K562 (cell line): ENCODE measurements at regions not wholly inside any gene's neighbourhood (a gene's known extent, or its start where the extent isn't known, plus 50 kb on each side); places are given as distances from the start of the nearest gene placed in this dataset.

Source experiments
- ATAC-seq: fragments of 200-7000 bp; cut with Tn5 transposase; 3 replicates; pipeline ENCODE4 v1.9.1; 2020; ENCODE audit warnings: moderate library complexity
- BruUV-seq: library from RNA; stranded (reverse); fragments of 400-500 nt; replicated peaks from 2 replicates; lab custom pipeline; 2021; lab: Mats Ljungman, UMichigan
- CTCF ChIA-PET: fragments of 300-600 bp; formaldehyde crosslinking; extraction: SDS; loops from one replicate; lab custom pipeline; 2021; ENCODE audit warnings: low intra/inter-chr PET ratio; lab: Yijun Ruan, JAX
- POLR2A ChIA-PET: fragments of 300-600, 350-650 bp; sonication (Branson Sonifier 250); formaldehyde crosslinking; extraction: SDS; loops from one replicate; lab custom pipeline; 2021; ENCODE audit warnings: antibody characterized with exemption, inconsistent platforms; lab: Yijun Ruan, JAX
- DNase-seq, 4 experiments: peaks; one replicate each; pipeline versions ENCODE4 v3.0.0 to v3.0.0-alpha.2; 2011 to 2018; ENCODE audit warnings: low spot score in 3 of 4, mixed read lengths in 3 of 4; ENCODE audit errors: extremely low read depth in 1 of 4
- FAIRE-seq: peaks from 2 replicates; lab custom pipeline; 2011; peaks lifted over from hg19 to GRCh38; lab: Jason Lieb, UNC
- H2AFZ ChIP-seq: 2 replicates; pipeline ENCODE4 v1.6.0; 2011; ENCODE audit warnings: low read depth, low read length, control low read depth, inconsistent platforms
- H3K27ac ChIP-seq: fragments of 200-600 bp; 3 replicates; pipeline ENCODE4 v1.8.0; 2011; ENCODE audit warnings: low read depth, mild to moderate bottlenecking, control low read depth, inconsistent platforms, low read length, moderate library complexity, mixed read lengths; ENCODE audit errors: extremely low read depth
- H3K27me3 ChIP-seq, 2 experiments: fragments of 300-600 bp in 1 of 2; 2 replicates in 1 of 2; 3 replicates in 1 of 2; pipeline versions ENCODE4 v1.6.0 to v1.8.0; 2011; ENCODE audit warnings: inconsistent platforms in 2 of 2, low read length in 2 of 2, mild to moderate bottlenecking in 1 of 2, mixed read lengths in 1 of 2, moderate library complexity in 1 of 2; ENCODE audit not compliant: control insufficient read depth in 2 of 2, insufficient read depth in 2 of 2
- H3K36me3 ChIP-seq: fragments of 300-600 bp; 3 replicates; pipeline ENCODE4 v1.8.0; 2011; ENCODE audit warnings: mild to moderate bottlenecking, low read length, inconsistent platforms; ENCODE audit not compliant: control insufficient read depth, insufficient read depth
- H3K4me1 ChIP-seq, 2 experiments: fragments of 200-600 bp in 1 of 2; replicated peaks in 1 of 2; 2 replicates in 1 of 2; 3 replicates in 1 of 2; pipeline versions ENCODE4 v1.5.1 to v1.8.0; 2011; ENCODE audit warnings: inconsistent platforms in 2 of 2, low read length in 2 of 2, mild to moderate bottlenecking in 1 of 2, mixed read lengths in 1 of 2, moderate library complexity in 1 of 2; ENCODE audit not compliant: control insufficient read depth in 2 of 2, insufficient read depth in 2 of 2
- H3K4me2 ChIP-seq: 2 replicates; pipeline ENCODE4 v1.6.1; 2011; ENCODE audit warnings: low read length, control low read depth, inconsistent platforms, mixed read lengths; ENCODE audit not compliant: insufficient read depth
- H3K4me3 ChIP-seq: fragments of 200-600 bp; sonication (generic), shearing (Covaris generic); 2 replicates; pipeline ENCODE4 v1.5.1; 2016; ENCODE audit warnings: control low read depth, inconsistent platforms
- H3K79me2 ChIP-seq: fragments of 200-600 bp; 3 replicates; pipeline ENCODE4 v1.8.0; 2011; ENCODE audit warnings: low read length, inconsistent platforms; ENCODE audit not compliant: control insufficient read depth, insufficient read depth
- H3K9ac ChIP-seq, 2 experiments: 2 replicates each; pipeline versions ENCODE4 v1.6.0 to v1.6.1; 2011; ENCODE audit warnings: low read depth in 2 of 2, low read length in 2 of 2, control low read depth in 1 of 2, inconsistent platforms in 1 of 2, mild to moderate bottlenecking in 1 of 2, mixed read lengths in 1 of 2; ENCODE audit not compliant: insufficient read depth in 1 of 2
- H3K9me1 ChIP-seq: one replicate; pipeline ENCODE4 v1.6.0; 2011; ENCODE audit warnings: inconsistent platforms, mild to moderate bottlenecking, low read length, moderate library complexity; ENCODE audit not compliant: control insufficient read depth, insufficient read depth
- H3K9me3 ChIP-seq: replicated peaks from 2 replicates; pipeline ENCODE4 v1.5.1; 2011; ENCODE audit warnings: low read depth, low read length, inconsistent platforms; ENCODE audit not compliant: control insufficient read depth, insufficient read depth
- H4K20me1 ChIP-seq: replicated peaks from 2 replicates; pipeline ENCODE4 v1.6.1; 2011; ENCODE audit warnings: low read length, inconsistent platforms, mixed read lengths; ENCODE audit not compliant: control insufficient read depth, insufficient read depth
- ARID2 ChIP-seq: fragments of 450-650 bp; IDR thresholded peaks from 2 replicates; pipeline ENCODE4 v1.6.1; 2017; ENCODE audit warnings: antibody characterized with exemption, mild to moderate bottlenecking
- CAMTA2 ChIP-seq: fragments of 250-450 bp; sonication (Bioruptor Pico); conservative IDR thresholded peaks from 2 replicates; pipeline ENCODE4 v1.5.1; 2022
- CCNT2 ChIP-seq: IDR thresholded peaks from 2 replicates; pipeline ENCODE4 v1.6.1; 2011; ENCODE audit warnings: borderline replicate concordance, low read depth, mild to moderate bottlenecking, moderate library complexity, mixed read lengths, low read length; ENCODE audit not compliant: insufficient read length; ENCODE audit errors: extremely low read depth
- GABPA ChIP-seq: fragments of 200-800 bp; sonication (Bioruptor generic); conservative IDR thresholded peaks from 2 replicates; pipeline ENCODE4 v1.6.1; 2016; ENCODE audit warnings: low read depth, missing genetic modification characterization, missing compliant biosample characterization
- KAT2B ChIP-seq: IDR thresholded peaks from one replicate; pipeline ENCODE4 v1.6.1; 2012; ENCODE audit warnings: low read depth, mild to moderate bottlenecking, control low read depth, inconsistent platforms, low read length, moderate library complexity
- KAT7 ChIP-seq: sonication (generic); formaldehyde crosslinking; IDR thresholded peaks from 2 replicates; pipeline ENCODE4 v1.8.0; 2022; ENCODE audit warnings: missing genetic modification reagents, mild to moderate bottlenecking, borderline replicate concordance
- KDM4B ChIP-seq, 2 experiments: fragments of 450-650 bp in 1 of 2; sonication (generic) in 1 of 2; IDR thresholded peaks; 2 replicates each; pipeline ENCODE4 v1.6.1; 2016 to 2017; ENCODE audit warnings: borderline replicate concordance in 2 of 2, antibody characterized with exemption in 1 of 2, low read depth in 1 of 2, mild to moderate bottlenecking in 1 of 2
- MCM3 ChIP-seq: fragments of 450-650 bp; IDR thresholded peaks from 2 replicates; pipeline ENCODE4 v1.6.1; 2016
- MYC ChIP-seq, 2 experiments: fragments of 250-450 bp in 1 of 2; sonication (Bioruptor Pico) in 1 of 2; IDR thresholded peaks; 2 replicates each; pipeline versions ENCODE4 v1.5.1 to v1.6.1; 2012 to 2021; ENCODE audit warnings: low read depth in 2 of 2, borderline replicate concordance in 1 of 2, improper control_type of control experiment in 1 of 2, low read length in 1 of 2, mild to moderate bottlenecking in 1 of 2, moderate library complexity in 1 of 2
- NEUROD1 ChIP-seq: fragments of 150-350 bp; IDR thresholded peaks from 2 replicates; pipeline ENCODE4 v1.6.1; 2014; ENCODE audit warnings: borderline replicate concordance, low read length, low read depth; ENCODE audit not compliant: partially characterized antibody
- NFXL1 ChIP-seq: fragments of 450-650 bp; formaldehyde crosslinking; IDR thresholded peaks from 2 replicates; pipeline ENCODE4 v1.4.0; 2021; ENCODE audit warnings: mild to moderate bottlenecking
- TAF9B ChIP-seq: fragments of 450-650 bp; IDR thresholded peaks from 2 replicates; pipeline ENCODE4 v1.6.1; 2018; ENCODE audit warnings: mild to moderate bottlenecking; ENCODE audit not compliant: partially characterized antibody
- TCF7L2 ChIP-seq: fragments of 150-350 bp; IDR thresholded peaks from 2 replicates; pipeline ENCODE4 v1.6.1; 2016; ENCODE audit warnings: low read depth, mild to moderate bottlenecking, low read length, moderate library complexity
- ZNF253 ChIP-seq: fragments of 250-450 bp; sonication (Bioruptor Pico); conservative IDR thresholded peaks from 2 replicates; pipeline ENCODE4 v1.6.1; 2021; ENCODE audit warnings: mild to moderate bottlenecking
- ZNF586 ChIP-seq: fragments of 450-650 bp; formaldehyde crosslinking; conservative IDR thresholded peaks from 2 replicates; pipeline ENCODE4 v1.4.0; 2020; ENCODE audit warnings: mild to moderate bottlenecking, moderate library complexity
- WGBS: fragments of 100-300 bp; shearing (Covaris generic); methylation state at CpG from one replicate; pipeline ENCODE4 v1.1.6; 2016; ENCODE audit warnings: low coverage, mixed read lengths; ENCODE audit not compliant: insufficient coverage; ENCODE audit errors: missing lambda C conversion rate; 5-methylcytosine and 5-hydroxymethylcytosine counted together
- in situ Hi-C: fragments of 300-500 bp; cut with MboI; formaldehyde crosslinking; loops from 4 replicates; pipeline ENCODE4 v1.15.0; 2018; ENCODE audit warnings: inconsistent platforms, mixed read lengths
- intact Hi-C: fragments of 100-400 bp; cut with micrococcal nuclease; formaldehyde crosslinking; loops from 2 replicates; pipeline ENCODE4 v1.14.2; 2022
- TF ChIP-seq, protein P1 (sequence below): fragments of 250-450 bp; sonication (Bioruptor Pico); IDR thresholded peaks from 2 replicates; pipeline ENCODE4 v1.5.0; 2022; ENCODE audit warnings: mild to moderate bottlenecking
- TF ChIP-seq, protein P2 (sequence below): fragments of 250-450 bp; sonication (Bioruptor Pico); IDR thresholded peaks from 2 replicates; pipeline ENCODE4 v1.5.0; 2020; ENCODE audit warnings: mild to moderate bottlenecking, borderline replicate concordance

DNA sequence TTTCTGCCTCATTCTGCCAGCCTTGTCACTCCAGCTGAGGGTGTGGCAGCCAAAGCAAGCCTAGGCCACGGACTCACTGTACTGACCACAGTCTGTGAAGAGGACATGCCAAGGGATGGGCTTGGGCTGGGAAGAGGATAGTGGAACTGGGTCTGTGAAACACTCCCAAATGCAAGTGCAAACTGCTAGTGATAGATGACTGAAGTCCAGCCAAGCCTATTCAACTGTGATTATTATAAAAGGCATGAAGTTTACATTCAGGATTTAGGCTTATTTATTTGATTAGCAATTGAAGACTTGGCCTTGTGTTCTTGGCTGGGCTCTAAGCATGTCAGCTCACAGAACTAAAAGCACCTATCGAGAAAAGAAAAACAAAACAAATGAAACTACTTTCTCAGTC is 84.9 kb upstream of the UBE2E1 start:
- Histone ChIP-seq H3K9me3 (no peaks in the 10 kb centered on the region), H3K9ac (no peak overlapping the region), H2AFZ (no peak overlapping the region), H3K36me3 (no peaks in the 10 kb centered on the region), H3K27ac (no peak overlapping the region), H3K79me2 (no peaks in the 10 kb centered on the region), H3K4me1 (no peaks in the 10 kb centered on the region), H3K27me3 (no peaks in the 10 kb centered on the region; a peak in 1 of 5 replicates)
- no peak for FAIRE-seq
- 0% methylated on average over 2 of the region's 2 CpGs for WGBS
- CTCF ChIA-PET, result no interaction called here
- no peak for DNase-seq
- TF ChIP-seq KAT2B, result no peak
- TF ChIP-seq CAMTA2 (CRISPR knock-in tag), result no peak
- TF ChIP-seq GABPA (tag), result no peak
- TF ChIP-seq CCNT2, result no peak
- TF ChIP-seq NEUROD1, result no peak
- TF ChIP-seq ZNF253 (CRISPR knock-in tag), result no peak
- no peak for TF ChIP-seq TCF7L2
- no peak for TF ChIP-seq NFXL1 (CRISPR knock-in tag)
- TF ChIP-seq, protein P1, sequence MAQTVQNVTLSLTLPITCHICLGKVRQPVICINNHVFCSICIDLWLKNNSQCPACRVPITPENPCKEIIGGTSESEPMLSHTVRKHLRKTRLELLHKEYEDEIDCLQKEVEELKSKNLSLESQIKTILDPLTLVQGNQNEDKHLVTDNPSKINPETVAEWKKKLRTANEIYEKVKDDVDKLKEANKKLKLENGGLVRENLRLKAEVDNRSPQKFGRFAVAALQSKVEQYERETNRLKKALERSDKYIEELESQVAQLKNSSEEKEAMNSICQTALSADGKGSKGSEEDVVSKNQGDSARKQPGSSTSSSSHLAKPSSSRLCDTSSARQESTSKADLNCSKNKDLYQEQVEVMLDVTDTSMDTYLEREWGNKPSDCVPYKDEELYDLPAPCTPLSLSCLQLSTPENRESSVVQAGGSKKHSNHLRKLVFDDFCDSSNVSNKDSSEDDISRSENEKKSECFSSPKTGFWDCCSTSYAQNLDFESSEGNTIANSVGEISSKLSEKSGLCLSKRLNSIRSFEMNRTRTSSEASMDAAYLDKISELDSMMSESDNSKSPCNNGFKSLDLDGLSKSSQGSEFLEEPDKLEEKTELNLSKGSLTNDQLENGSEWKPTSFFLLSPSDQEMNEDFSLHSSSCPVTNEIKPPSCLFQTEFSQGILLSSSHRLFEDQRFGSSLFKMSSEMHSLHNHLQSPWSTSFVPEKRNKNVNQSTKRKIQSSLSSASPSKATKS (CRISPR knock-in tag), result no peak
- TF ChIP-seq MCM3, result no peak
- TF ChIP-seq KDM4B (IDR thresholded peaks at IDR 0.05; ENCODE audit: borderline replicate concordance in 2 of 2, low read depth in 1 of 2), result no peak
- TF ChIP-seq, protein P2, sequence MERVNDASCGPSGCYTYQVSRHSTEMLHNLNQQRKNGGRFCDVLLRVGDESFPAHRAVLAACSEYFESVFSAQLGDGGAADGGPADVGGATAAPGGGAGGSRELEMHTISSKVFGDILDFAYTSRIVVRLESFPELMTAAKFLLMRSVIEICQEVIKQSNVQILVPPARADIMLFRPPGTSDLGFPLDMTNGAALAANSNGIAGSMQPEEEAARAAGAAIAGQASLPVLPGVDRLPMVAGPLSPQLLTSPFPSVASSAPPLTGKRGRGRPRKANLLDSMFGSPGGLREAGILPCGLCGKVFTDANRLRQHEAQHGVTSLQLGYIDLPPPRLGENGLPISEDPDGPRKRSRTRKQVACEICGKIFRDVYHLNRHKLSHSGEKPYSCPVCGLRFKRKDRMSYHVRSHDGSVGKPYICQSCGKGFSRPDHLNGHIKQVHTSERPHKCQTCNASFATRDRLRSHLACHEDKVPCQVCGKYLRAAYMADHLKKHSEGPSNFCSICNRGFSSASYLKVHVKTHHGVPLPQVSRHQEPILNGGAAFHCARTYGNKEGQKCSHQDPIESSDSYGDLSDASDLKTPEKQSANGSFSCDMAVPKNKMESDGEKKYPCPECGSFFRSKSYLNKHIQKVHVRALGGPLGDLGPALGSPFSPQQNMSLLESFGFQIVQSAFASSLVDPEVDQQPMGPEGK (CRISPR knock-in tag), result no peak
- TF ChIP-seq KAT7 (CRISPR knock-in tag), result no peak
- TF ChIP-seq MYC (IDR thresholded peaks at IDR 0.05; ENCODE audit: low read depth, low read length), result no peak
- TF ChIP-seq MYC (CRISPR knock-in tag; IDR thresholded peaks at IDR 0.05; ENCODE audit: borderline replicate concordance, low read depth), result no peak
- no peak for TF ChIP-seq TAF9B
- TF ChIP-seq ARID2, result no peak
- no peak for TF ChIP-seq ZNF586 (CRISPR knock-in tag)
- TF ChIP-seq, all 486 proteins: peak for 0
- Histone ChIP-seq H3K4me2 (no peak overlapping the region), H4K20me1 (no peaks in the 10 kb centered on the region), H3K4me3 (no peak overlapping the region), H3K9me1 (no peaks in the 10 kb centered on the region)
- POLR2A ChIA-PET, result interaction anchor here (0.7 kb wide), 1 partner anchor 58 kb away, joined by 4 read pairs; no protein-coding TSS in a partner anchor
- no TSS peak for BruUV-seq
- intact Hi-C loops (no loop called here), in situ Hi-C loops (no loop called here)
- ATAC-seq, result no peak
